ENCODE measurements at regions not wholly inside any gene's neighbourhood (a gene's known extent, or its start where the extent isn't known, plus 50 kb on each side); places are given as distances from the start of the nearest gene placed in this dataset.

DNA sequence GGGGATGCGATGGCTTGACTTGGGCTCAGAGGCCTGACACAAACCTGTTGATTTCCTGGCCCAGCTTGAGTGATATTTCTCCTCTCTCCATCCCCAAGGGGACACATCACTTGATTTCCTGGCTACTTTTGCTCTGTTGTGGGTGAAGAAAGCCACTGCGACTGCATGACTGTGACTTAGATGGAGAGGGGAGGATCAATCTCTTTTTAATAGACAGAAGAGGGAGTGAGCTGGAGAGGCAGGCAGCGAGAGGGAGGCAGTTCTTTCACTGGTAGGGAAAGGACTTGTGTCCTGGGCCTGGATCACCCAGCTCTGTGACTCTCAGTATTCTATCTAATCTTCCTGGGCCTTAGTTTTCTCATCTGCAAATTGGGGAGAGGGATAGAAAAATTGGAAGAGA, 189.8 kb upstream of the RGMA start:
- no peak overlapping the region for H3K4ac ChIP-seq (replicated peaks; ENCODE audit: insufficient read length, low read depth, low read length)
- DNase-seq (ENCODE audit: low read depth in 1 of 2, low spot score in 2 of 2) (no peak), FAIRE-seq (no peak)
- H4K8ac ChIP-seq (ENCODE audit: extremely low read depth, insufficient read depth, low read length), result no peak overlapping the region
- no peak overlapping the region; the same call in 1 of the 2 replicates for H2BK5ac ChIP-seq (ENCODE audit: low read depth, low read length)
- no peak overlapping the region; a peak in 2 of 4 replicates for H3K4me2 ChIP-seq (ENCODE audit: insufficient read depth in 1 of 2, low read depth in 2 of 2, low read length in 2 of 2)
- no peak overlapping the region for H3K23ac ChIP-seq (ENCODE audit: insufficient read length)
- ChIA-PET POLR2A (ENCODE audit: partially characterized antibody) (interaction anchor here (0.9 kb wide), 1 partner anchor 55 kb away, joined by 3 read pairs; no protein-coding TSS in a partner anchor), CTCF (ENCODE audit: partially characterized antibody) (interaction anchor here (1.7 kb wide), 1 partner anchor 49 kb away, joined by 3 read pairs; no protein-coding TSS in a partner anchor)
- H4K5ac ChIP-seq (ENCODE audit: insufficient read length, low read depth, low read length), result no peak overlapping the region
- H3K27ac ChIP-seq (ENCODE audit: low read depth, low read length), result no peak overlapping the region
- TF ChIP-seq SP2 (IDR thresholded peaks at IDR 0.05; ENCODE audit: low read length), result no peak
- TF ChIP-seq, protein P1, sequence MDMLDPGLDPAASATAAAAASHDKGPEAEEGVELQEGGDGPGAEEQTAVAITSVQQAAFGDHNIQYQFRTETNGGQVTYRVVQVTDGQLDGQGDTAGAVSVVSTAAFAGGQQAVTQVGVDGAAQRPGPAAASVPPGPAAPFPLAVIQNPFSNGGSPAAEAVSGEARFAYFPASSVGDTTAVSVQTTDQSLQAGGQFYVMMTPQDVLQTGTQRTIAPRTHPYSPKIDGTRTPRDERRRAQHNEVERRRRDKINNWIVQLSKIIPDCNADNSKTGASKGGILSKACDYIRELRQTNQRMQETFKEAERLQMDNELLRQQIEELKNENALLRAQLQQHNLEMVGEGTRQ (IDR thresholded peaks at IDR 0.05; ENCODE audit: low read length), result no peak
- no peak for TF ChIP-seq SRF (IDR thresholded peaks at IDR 0.05; ENCODE audit: low read depth, low read length)
- 0 out of 2 replicates have a peak, but pooled peaks have one; percentile 14 for TF ChIP-seq KDM1A (IDR thresholded peaks at IDR 0.05; ENCODE audit: borderline replicate concordance, low read length)
- no peaks in the 10 kb centered on the region for H3K23me2 ChIP-seq (ENCODE audit: low read depth, low read length)
- no peak overlapping the region for H3K9ac ChIP-seq (replicated peaks in 1 of 4; ENCODE audit: extremely low read depth in 1 of 4, low read depth in 3 of 4, low read length in 3 of 4)
- H3K9me3 ChIP-seq (ENCODE audit: insufficient read depth in 2 of 2, low read depth in 1 of 2, low read length in 1 of 2), result no peaks in the 10 kb centered on the region
- H2BK120ac ChIP-seq (replicated peaks; ENCODE audit: low read depth, low read length), result no peak overlapping the region
- H3K27me3 ChIP-seq (replicated peaks in 1 of 4; ENCODE audit: control insufficient read depth in 3 of 4, extremely low read depth in 1 of 4, insufficient read depth in 3 of 4, low read length in 3 of 4), result 0 out of 7 replicates have a peak, but pooled peaks cover 0 to 4% (median 0%) of the 10 kb centered on the region in 4 experiments
- no peaks in the 10 kb centered on the region for H3K79me2 ChIP-seq (ENCODE audit: control insufficient read depth in 1 of 2, insufficient read depth in 2 of 2, low read length in 2 of 2)
- no peaks in the 10 kb centered on the region for H4K20me1 ChIP-seq (replicated peaks in 1 of 2; ENCODE audit: control insufficient read depth in 1 of 2, insufficient read depth in 2 of 2, low read length in 2 of 2)
- H2BK12ac ChIP-seq (ENCODE audit: low read depth, low read length), result no peak overlapping the region; the same call in 1 of the 2 replicates
- H3K4me3 ChIP-seq (ENCODE audit: extremely low read depth in 1 of 4, insufficient read depth in 2 of 4, low read depth in 3 of 4, low read length in 4 of 4), result no peak overlapping the region
- H3K36me3 ChIP-seq (ENCODE audit: control insufficient read depth in 2 of 4, insufficient read depth in 4 of 4, low read length in 3 of 4), result no peaks in the 10 kb centered on the region
- 72% methylated on average over 3 of the region's 3 CpGs; no CpG with 5 or more reads in 1 of the 2 experiments for WGBS, 2 experiments (ENCODE audit: extremely low coverage in 1 of 2, insufficient coverage in 1 of 2, insufficient read length in 1 of 2, insufficient replicate concordance in 2 of 2, low coverage in 1 of 2, low lambda C conversion rate in 2 of 2, missing lambda C conversion rate in 1 of 2)
- H3K56ac ChIP-seq (replicated peaks; ENCODE audit: insufficient read length, low read depth, low read length), result no peak overlapping the region
- H3K18ac ChIP-seq (ENCODE audit: extremely low read depth, low read length), result 0 out of 2 replicates have a peak overlapping the region, but pooled peaks have one; percentile 54
- H3K4me1 ChIP-seq (replicated peaks in 1 of 4; ENCODE audit: control insufficient read depth in 3 of 4, insufficient read depth in 4 of 4, low read length in 3 of 4), result peaks cover 3 to 16% (median 14%) of the 10 kb centered on the region in 4 experiments; a peak in 6 of 7 replicates
- H2BK20ac ChIP-seq (ENCODE audit: low read length), result 0 out of 2 replicates have a peak overlapping the region, but pooled peaks have one; percentile 48
- H2BK15ac ChIP-seq (ENCODE audit: low read length), result peak overlapping the region; percentile 65; the same call in 1 of the 2 replicates
- H4K91ac ChIP-seq (replicated peaks; ENCODE audit: insufficient read length, low read length), result peak overlapping the region; percentile 84
- H2AFZ ChIP-seq (ENCODE audit: low read length), result no peak overlapping the region
- H3K79me1 ChIP-seq (ENCODE audit: low read depth, low read length), result no peaks in the 10 kb centered on the region
- peak overlapping the region; percentile 79; the same call in 1 of the 2 replicates for H2AK5ac ChIP-seq (ENCODE audit: low read depth, low read length)
- H3K14ac ChIP-seq (ENCODE audit: insufficient read length), result no peak overlapping the region

Measured in H1 (cell line).